Panc1 (cell line): ENCODE measurements at regions not wholly inside any gene's neighbourhood (a gene's known extent, or its start where the extent isn't known, plus 50 kb on each side); places are given as distances from the start of the nearest gene placed in this dataset.

ENCODE experiments used
- POLR2AphosphoS5 ChIP-seq: IDR thresholded peaks from 2 replicates; pipeline ENCODE4 v1.6.1; 2012; ENCODE audit warnings: mild to moderate bottlenecking, low read depth, low read length, moderate library complexity
- SIN3A ChIP-seq: IDR thresholded peaks from 2 replicates; pipeline ENCODE4 v1.6.1; 2012; ENCODE audit warnings: low read depth, mild to moderate bottlenecking, low read length, moderate library complexity, borderline replicate concordance; ENCODE audit not compliant: insufficient read depth
- TF ChIP-seq, protein P1 (sequence below): fragments of 450-650 bp; IDR thresholded peaks from 2 replicates; pipeline ENCODE4 v1.5.1; 2017; ENCODE audit warnings: mild to moderate bottlenecking
- TF ChIP-seq, protein P2 (sequence below), 2 experiments: IDR thresholded peaks; 2 replicates each; pipeline ENCODE4 v1.6.1; 2011 to 2012; ENCODE audit warnings: low read depth in 2 of 2, control low read depth in 1 of 2, low read length in 1 of 2, mild to moderate bottlenecking in 1 of 2, moderate library complexity in 1 of 2; ENCODE audit not compliant: insufficient read depth in 1 of 2

DNA sequence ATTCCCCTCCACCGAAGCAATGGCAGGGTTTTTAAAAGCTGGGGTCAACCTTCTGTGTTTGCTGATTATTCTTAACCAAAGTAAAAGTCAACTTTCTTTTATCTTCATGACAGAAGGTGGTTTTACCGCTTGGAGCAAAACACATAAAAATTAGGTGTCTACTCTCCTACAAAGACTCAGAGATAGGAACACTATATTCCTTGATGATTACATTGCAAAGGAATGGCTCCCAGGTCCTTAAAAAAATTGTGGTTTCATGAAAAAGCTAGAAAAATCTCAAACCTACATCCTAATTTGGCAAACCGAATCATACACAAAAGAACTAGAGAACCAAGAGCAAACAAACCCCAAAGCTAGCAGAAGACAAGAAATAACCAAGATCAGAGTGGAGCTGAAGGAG, 760.4 kb upstream of the PCDH20 start:
- TF ChIP-seq, protein P1, sequence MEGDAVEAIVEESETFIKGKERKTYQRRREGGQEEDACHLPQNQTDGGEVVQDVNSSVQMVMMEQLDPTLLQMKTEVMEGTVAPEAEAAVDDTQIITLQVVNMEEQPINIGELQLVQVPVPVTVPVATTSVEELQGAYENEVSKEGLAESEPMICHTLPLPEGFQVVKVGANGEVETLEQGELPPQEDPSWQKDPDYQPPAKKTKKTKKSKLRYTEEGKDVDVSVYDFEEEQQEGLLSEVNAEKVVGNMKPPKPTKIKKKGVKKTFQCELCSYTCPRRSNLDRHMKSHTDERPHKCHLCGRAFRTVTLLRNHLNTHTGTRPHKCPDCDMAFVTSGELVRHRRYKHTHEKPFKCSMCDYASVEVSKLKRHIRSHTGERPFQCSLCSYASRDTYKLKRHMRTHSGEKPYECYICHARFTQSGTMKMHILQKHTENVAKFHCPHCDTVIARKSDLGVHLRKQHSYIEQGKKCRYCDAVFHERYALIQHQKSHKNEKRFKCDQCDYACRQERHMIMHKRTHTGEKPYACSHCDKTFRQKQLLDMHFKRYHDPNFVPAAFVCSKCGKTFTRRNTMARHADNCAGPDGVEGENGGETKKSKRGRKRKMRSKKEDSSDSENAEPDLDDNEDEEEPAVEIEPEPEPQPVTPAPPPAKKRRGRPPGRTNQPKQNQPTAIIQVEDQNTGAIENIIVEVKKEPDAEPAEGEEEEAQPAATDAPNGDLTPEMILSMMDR: no peak
- TF ChIP-seq POLR2AphosphoS5 (no peak), SIN3A (no peak)
- TF ChIP-seq, protein P2, sequence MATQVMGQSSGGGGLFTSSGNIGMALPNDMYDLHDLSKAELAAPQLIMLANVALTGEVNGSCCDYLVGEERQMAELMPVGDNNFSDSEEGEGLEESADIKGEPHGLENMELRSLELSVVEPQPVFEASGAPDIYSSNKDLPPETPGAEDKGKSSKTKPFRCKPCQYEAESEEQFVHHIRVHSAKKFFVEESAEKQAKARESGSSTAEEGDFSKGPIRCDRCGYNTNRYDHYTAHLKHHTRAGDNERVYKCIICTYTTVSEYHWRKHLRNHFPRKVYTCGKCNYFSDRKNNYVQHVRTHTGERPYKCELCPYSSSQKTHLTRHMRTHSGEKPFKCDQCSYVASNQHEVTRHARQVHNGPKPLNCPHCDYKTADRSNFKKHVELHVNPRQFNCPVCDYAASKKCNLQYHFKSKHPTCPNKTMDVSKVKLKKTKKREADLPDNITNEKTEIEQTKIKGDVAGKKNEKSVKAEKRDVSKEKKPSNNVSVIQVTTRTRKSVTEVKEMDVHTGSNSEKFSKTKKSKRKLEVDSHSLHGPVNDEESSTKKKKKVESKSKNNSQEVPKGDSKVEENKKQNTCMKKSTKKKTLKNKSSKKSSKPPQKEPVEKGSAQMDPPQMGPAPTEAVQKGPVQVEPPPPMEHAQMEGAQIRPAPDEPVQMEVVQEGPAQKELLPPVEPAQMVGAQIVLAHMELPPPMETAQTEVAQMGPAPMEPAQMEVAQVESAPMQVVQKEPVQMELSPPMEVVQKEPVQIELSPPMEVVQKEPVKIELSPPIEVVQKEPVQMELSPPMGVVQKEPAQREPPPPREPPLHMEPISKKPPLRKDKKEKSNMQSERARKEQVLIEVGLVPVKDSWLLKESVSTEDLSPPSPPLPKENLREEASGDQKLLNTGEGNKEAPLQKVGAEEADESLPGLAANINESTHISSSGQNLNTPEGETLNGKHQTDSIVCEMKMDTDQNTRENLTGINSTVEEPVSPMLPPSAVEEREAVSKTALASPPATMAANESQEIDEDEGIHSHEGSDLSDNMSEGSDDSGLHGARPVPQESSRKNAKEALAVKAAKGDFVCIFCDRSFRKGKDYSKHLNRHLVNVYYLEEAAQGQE (IDR thresholded peaks at IDR 0.05; ENCODE audit: insufficient read depth in 1 of 2, low read depth in 2 of 2, low read length in 1 of 2): no peak
